Thyroid gland (tissue), 4 donors: ENCODE measurements at regions not wholly inside any gene's neighbourhood (a gene's known extent, or its start where the extent isn't known, plus 50 kb on each side); places are given as distances from the start of the nearest gene placed in this dataset.

Experiments used
- POLR2A ChIP-seq, 2 donors: fragments of 450-650 bp; IDR thresholded peaks; one replicate each; pipeline ENCODE4 v1.6.1; 2017; ENCODE audit warnings: antibody characterized with exemption in 2 of 2, mild to moderate bottlenecking in 2 of 2, moderate library complexity in 1 of 2
- TF ChIP-seq, protein P1 (sequence below), 6 experiments: fragments of 200-600 bp in 3 of 6; fragments of 450-650 bp in 3 of 6; sonication (generic) in 3 of 6; IDR thresholded peaks; one replicate each; pipeline ENCODE4 v1.5.1; 2016 to 2019; ENCODE audit warnings: antibody characterized with exemption in 6 of 6, mild to moderate bottlenecking in 2 of 6, inconsistent platforms in 1 of 6, moderate library complexity in 1 of 6

DNA sequence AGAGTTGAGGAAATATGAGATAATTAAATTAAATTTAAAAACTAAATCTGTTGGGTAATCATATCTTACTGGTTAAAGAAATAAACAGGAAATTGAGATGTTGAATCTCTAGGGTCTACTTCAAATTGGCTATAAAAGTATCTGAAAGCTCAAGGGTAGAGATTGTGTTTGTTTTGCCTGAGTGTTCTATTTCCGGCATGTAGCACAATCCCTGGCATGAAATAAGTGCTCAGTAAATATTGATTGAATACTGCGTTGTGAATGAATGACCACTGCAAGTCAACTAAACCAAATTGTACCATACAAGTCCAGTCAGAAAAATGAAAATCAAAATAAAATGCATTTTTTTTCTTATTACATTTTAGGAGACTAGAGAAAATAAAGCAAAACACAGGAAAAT, 709.8 kb downstream of the EPM2A start:
- no peak for TF ChIP-seq POLR2A (IDR thresholded peaks at IDR 0.05)
- TF ChIP-seq, protein P1, sequence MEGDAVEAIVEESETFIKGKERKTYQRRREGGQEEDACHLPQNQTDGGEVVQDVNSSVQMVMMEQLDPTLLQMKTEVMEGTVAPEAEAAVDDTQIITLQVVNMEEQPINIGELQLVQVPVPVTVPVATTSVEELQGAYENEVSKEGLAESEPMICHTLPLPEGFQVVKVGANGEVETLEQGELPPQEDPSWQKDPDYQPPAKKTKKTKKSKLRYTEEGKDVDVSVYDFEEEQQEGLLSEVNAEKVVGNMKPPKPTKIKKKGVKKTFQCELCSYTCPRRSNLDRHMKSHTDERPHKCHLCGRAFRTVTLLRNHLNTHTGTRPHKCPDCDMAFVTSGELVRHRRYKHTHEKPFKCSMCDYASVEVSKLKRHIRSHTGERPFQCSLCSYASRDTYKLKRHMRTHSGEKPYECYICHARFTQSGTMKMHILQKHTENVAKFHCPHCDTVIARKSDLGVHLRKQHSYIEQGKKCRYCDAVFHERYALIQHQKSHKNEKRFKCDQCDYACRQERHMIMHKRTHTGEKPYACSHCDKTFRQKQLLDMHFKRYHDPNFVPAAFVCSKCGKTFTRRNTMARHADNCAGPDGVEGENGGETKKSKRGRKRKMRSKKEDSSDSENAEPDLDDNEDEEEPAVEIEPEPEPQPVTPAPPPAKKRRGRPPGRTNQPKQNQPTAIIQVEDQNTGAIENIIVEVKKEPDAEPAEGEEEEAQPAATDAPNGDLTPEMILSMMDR (IDR thresholded peaks at IDR 0.05) = no peak
